ENCODE measurements at regions not wholly inside any gene's neighbourhood (a gene's known extent, or its start where the extent isn't known, plus 50 kb on each side); places are given as distances from the start of the nearest gene placed in this dataset.
"Not testable (repeated sequence)": the region's sequence is repeated elsewhere in the genome, so short reads cannot be mapped to it uniquely, and the experiment has no call there.

GRCh38 chr2:62329797-62330196 lies 133.9 kb downstream of the B3GNT2 start:
- TF ChIP-seq CTCF (IDR thresholded peaks at IDR 0.05; ENCODE audit: low read depth, low read length) = no peak
- DNase-seq = no peak
- Histone ChIP-seq H3K27me3 (ENCODE audit: insufficient read depth, low read depth, severe bottlenecking) (no peaks in the 10 kb centered on the region), H3K36me3 (no peaks in the 10 kb centered on the region), H3K9me3 (ENCODE audit: severe bottlenecking) (peaks cover 6% of the 10 kb centered on the region), H3K27ac (no peak overlapping the region), H3K4me3 (ENCODE audit: low read depth, low read length) (no peak overlapping the region)

DNA sequence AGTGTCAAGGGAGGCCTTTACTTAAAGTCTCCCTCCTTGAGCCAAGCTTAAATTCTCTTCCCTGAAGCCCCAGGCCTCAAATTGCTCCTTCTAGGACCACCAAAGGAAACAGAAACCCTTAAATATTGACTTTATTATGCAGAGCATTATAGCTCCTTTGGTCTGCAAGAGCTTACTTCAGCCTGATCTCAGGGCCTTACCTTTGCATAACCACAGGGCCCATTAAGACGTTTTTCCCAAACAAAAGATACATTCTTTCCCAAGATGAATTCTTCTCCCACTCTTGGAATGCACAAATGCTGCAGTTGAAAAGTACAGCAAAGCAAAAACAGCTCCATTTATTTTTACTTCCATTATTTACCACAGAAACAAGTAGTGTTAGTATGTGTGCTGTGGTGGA lies 130.8 kb downstream of the B3GNT2 start:
- no peak overlapping the region for H3K4me3 ChIP-seq (ENCODE audit: low read depth, low read length)
- no peaks in the 10 kb centered on the region for H3K27me3 ChIP-seq (ENCODE audit: insufficient read depth, low read depth, severe bottlenecking)
- TF ChIP-seq CTCF (IDR thresholded peaks at IDR 0.05; ENCODE audit: low read depth, low read length) = no peak
- H3K36me3 ChIP-seq = no peaks in the 10 kb centered on the region
- DNase-seq = no peak
- H3K9me3 ChIP-seq (ENCODE audit: severe bottlenecking) = peaks cover 9% of the 10 kb centered on the region
- H3K27ac ChIP-seq = no peak overlapping the region

GRCh38 chr2:62325398-62325797 lies 129.5 kb downstream of the B3GNT2 start:
- Histone ChIP-seq H3K4me3 (ENCODE audit: low read depth, low read length) (no peak overlapping the region), H3K27ac (no peak overlapping the region), H3K9me3 (ENCODE audit: severe bottlenecking) (peaks cover 9% of the 10 kb centered on the region), H3K36me3 (no peaks in the 10 kb centered on the region), H3K27me3 (ENCODE audit: insufficient read depth, low read depth, severe bottlenecking) (no peaks in the 10 kb centered on the region)
- TF ChIP-seq CTCF (IDR thresholded peaks at IDR 0.05; ENCODE audit: low read depth, low read length) = no peak
- DNase-seq = no peak

- TF ChIP-seq CTCF (IDR thresholded peaks at IDR 0.05; ENCODE audit: low read depth, low read length) = no peak
- no peaks in the 10 kb centered on the region for H3K36me3 ChIP-seq
- H3K27me3 ChIP-seq (ENCODE audit: insufficient read depth, low read depth, severe bottlenecking) = no peaks in the 10 kb centered on the region
- DNase-seq = no peak
- H3K4me3 ChIP-seq (ENCODE audit: low read depth, low read length) = no peak overlapping the region
- no peak overlapping the region for H3K27ac ChIP-seq
- H3K9me3 ChIP-seq (ENCODE audit: severe bottlenecking) = peaks cover 9% of the 10 kb centered on the region
Observed at GRCh38 chr2:62321380-62322289, 125.7 kb downstream of the B3GNT2 start.

GRCh38 chr2:62320657-62321357 lies 124.9 kb downstream of the B3GNT2 start:
- H3K27ac ChIP-seq = no peak overlapping the region

GRCh38 chr2:62320137-62320536 lies 124.2 kb downstream of the B3GNT2 start:
- not testable (repeated sequence) for H3K27ac ChIP-seq; H3K36me3 ChIP-seq; DNase-seq; H3K4me3 ChIP-seq (ENCODE audit: low read depth, low read length); H3K27me3 ChIP-seq (ENCODE audit: insufficient read depth, low read depth, severe bottlenecking); H3K9me3 ChIP-seq (ENCODE audit: severe bottlenecking)

More at GRCh38 chr2:62320657-62321357, 124.9 kb downstream of the B3GNT2 start:
- peaks cover 9% of the 10 kb centered on the region for H3K9me3 ChIP-seq (ENCODE audit: severe bottlenecking)
- no peak overlapping the region for H3K4me3 ChIP-seq (ENCODE audit: low read depth, low read length)
- no peaks in the 10 kb centered on the region for H3K36me3 ChIP-seq
- no peaks in the 10 kb centered on the region for H3K27me3 ChIP-seq (ENCODE audit: insufficient read depth, low read depth, severe bottlenecking)
- TF ChIP-seq CTCF (IDR thresholded peaks at IDR 0.05; ENCODE audit: low read depth, low read length) = no peak
- DNase-seq = no peak

Data from WERI-Rb-1 (cell line).